Right lobe of liver (tissue), 4 donors: ENCODE measurements at regions not wholly inside any gene's neighbourhood (a gene's known extent, or its start where the extent isn't known, plus 50 kb on each side); places are given as distances from the start of the nearest gene placed in this dataset.

Source experiments
- CTCF ChIP-seq, 4 donors: fragments of 200-600 bp in 3 of 4; fragments of 450-650 bp in 1 of 4; IDR thresholded peaks; one replicate each; pipeline versions ENCODE4 v1.5.1 to v1.8.0; 2016 to 2022; ENCODE audit warnings: antibody characterized with exemption in 4 of 4, mild to moderate bottlenecking in 2 of 4
- POLR2A ChIP-seq: fragments of 450-650 bp; IDR thresholded peaks from one replicate; pipeline ENCODE4 v1.6.1; 2017; ENCODE audit warnings: antibody characterized with exemption, mild to moderate bottlenecking
- donor health status: DM: no; HTN: no; CAD: no.
- donor health status: DM: no; HTN: no; CAD: no.
- donor health status: DM: no; HTN: yes; CAD: no.

- no peak for TF ChIP-seq CTCF (IDR thresholded peaks at IDR 0.05)
- no peak for TF ChIP-seq POLR2A
Measured at GRCh38 chr6:71033890-71034289, 77.0 kb upstream of the B3GAT2 start.
